BLaER1 (cell line): ENCODE measurements at regions not wholly inside any gene's neighbourhood (a gene's known extent, or its start where the extent isn't known, plus 50 kb on each side); places are given as distances from the start of the nearest gene placed in this dataset.

Source experiments
- H3K27ac ChIP-seq: shearing (Covaris generic); formaldehyde crosslinking; 2 replicates; pipeline ENCODE4 v1.8.1; 2022
- H3K27me3 ChIP-seq: shearing (Covaris generic); formaldehyde crosslinking; 2 replicates; pipeline ENCODE4 v1.8.1; 2022
- H3K36me3 ChIP-seq: shearing (Covaris generic); formaldehyde crosslinking; 2 replicates; pipeline ENCODE4 v1.8.1; 2022
- H3K4me1 ChIP-seq: shearing (Covaris generic); formaldehyde crosslinking; 2 replicates; pipeline ENCODE4 v1.8.1; 2022
- H3K4me2 ChIP-seq: shearing (Covaris generic); formaldehyde crosslinking; 2 replicates; pipeline ENCODE4 v1.8.1; 2022
- H3K4me3 ChIP-seq: shearing (Covaris generic); formaldehyde crosslinking; 2 replicates; pipeline ENCODE4 v1.8.1; 2022
- H3K9ac ChIP-seq: shearing (Covaris generic); formaldehyde crosslinking; 2 replicates; pipeline ENCODE4 v1.8.1; 2022
- H3K9me3 ChIP-seq: shearing (Covaris generic); formaldehyde crosslinking; 2 replicates; pipeline ENCODE4 v1.8.1; 2022
- H4K20me1 ChIP-seq: shearing (Covaris generic); formaldehyde crosslinking; 2 replicates; pipeline ENCODE4 v1.8.1; 2022
- Cebpa-rat ChIP-seq: shearing (Covaris generic); IDR thresholded peaks from 2 replicates; pipeline ENCODE4 v1.8.1; 2022

DNA sequence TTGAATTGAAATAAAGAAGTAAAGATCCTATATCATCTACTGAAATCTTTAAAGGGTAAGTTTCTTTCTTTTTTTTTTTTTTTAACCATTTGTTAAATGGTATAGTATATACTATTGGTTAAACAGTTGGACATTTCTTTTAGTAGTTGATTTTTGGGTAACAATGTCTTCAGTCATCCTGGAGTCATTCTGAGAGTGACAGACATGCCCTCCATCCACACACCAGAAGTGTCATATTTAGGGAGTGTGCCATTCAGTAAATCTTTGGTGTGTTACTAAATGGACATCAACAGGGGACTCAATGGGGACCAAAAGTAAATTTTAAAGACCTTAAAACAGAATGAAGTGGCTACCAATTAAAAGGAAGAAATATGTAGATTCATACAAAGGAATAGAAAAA is 50.8 kb upstream of the SLC39A10 start:
- H3K27me3 ChIP-seq, result no peaks in the 10 kb centered on the region
- no peak overlapping the region for H3K4me2 ChIP-seq
- H3K9me3 ChIP-seq, result no peaks in the 10 kb centered on the region
- H3K36me3 ChIP-seq, result no peaks in the 10 kb centered on the region
- H3K4me1 ChIP-seq, result peaks cover 5% of the 10 kb centered on the region; the same call in 1 of the 2 replicates
- no peak overlapping the region for H3K4me3 ChIP-seq
- H3K27ac ChIP-seq, result no peak overlapping the region
- TF ChIP-seq Cebpa-rat, result no peak
- no peaks in the 10 kb centered on the region for H4K20me1 ChIP-seq
- H3K9ac ChIP-seq, result no peak overlapping the region

DNA sequence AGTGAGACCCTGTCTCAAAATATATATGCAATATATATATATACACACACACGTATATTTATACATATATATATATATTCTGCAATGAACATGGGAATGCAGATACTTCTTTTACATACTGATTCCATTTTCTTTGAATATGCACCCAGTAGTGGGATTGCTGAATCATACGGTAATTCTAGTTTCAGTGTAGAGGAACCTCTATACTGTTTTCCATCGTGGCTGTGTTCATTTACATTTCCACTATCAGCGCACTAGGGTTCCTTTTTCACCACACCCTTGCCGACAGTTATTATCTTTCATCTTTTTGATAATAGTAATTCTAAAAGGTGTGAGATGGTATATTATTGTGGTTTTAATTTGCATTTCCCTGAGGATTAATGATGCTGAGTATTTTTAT is 52.3 kb upstream of the SLC39A10 start:
- Histone ChIP-seq H3K4me2 (no peak overlapping the region), H3K27me3 (no peaks in the 10 kb centered on the region), H3K9me3 (no peaks in the 10 kb centered on the region), H3K4me1 (peaks cover 5% of the 10 kb centered on the region; the same call in 1 of the 2 replicates), H3K27ac (no peak overlapping the region), H3K36me3 (no peaks in the 10 kb centered on the region), H3K9ac (no peak overlapping the region), H3K4me3 (no peak overlapping the region), H4K20me1 (no peaks in the 10 kb centered on the region)
- no peak for TF ChIP-seq Cebpa-rat

DNA sequence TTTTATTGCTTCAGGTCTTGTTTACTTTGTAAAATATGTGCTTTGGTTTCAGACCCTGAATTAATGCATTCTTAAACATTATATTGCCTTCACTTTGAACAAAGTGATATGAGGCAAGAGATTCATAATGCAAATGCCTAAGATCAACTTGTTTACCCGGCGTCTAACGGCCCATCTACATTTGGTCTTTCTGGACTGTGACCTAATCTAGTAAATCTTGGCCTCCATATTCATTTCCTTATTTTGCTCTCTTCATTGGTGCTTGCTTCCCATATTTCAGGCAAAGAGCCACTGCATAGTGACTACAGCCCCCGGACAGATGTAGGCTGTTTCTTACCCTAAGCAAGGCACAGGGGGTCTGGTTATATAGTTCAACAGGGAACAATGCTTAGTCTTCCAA is 53.0 kb upstream of the SLC39A10 start:
- H3K27me3 ChIP-seq, result no peaks in the 10 kb centered on the region
- H3K36me3 ChIP-seq, result no peaks in the 10 kb centered on the region
- no peaks in the 10 kb centered on the region for H4K20me1 ChIP-seq
- no peaks in the 10 kb centered on the region for H3K9me3 ChIP-seq
- no peak overlapping the region for H3K4me2 ChIP-seq
- H3K27ac ChIP-seq, result no peak overlapping the region
- no peak for TF ChIP-seq Cebpa-rat
- no peak overlapping the region for H3K4me3 ChIP-seq
- peaks cover 5% of the 10 kb centered on the region; the same call in 1 of the 2 replicates for H3K4me1 ChIP-seq
- no peak overlapping the region for H3K9ac ChIP-seq

DNA sequence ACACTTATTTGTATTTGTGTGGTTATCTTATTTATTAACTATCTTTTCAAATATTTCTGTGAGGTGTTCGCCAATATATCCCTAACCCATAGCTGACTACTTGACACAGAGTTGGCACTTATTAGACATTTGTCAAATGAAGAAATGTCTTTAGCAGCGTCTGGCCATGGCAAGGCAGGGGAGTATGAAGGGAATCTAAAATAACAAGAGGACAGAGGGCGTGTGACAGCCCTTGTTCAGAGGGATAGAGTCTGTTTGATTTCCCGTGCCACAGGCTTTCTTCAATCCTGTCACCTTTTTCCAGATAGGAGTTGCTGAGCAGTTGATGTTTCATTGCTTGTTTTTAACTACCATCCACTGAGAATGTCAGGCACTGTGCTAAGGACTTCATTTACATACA is 53.6 kb upstream of the SLC39A10 start:
- Histone ChIP-seq H3K9me3 (no peaks in the 10 kb centered on the region), H3K4me3 (no peak overlapping the region), H3K4me1 (peaks cover 5% of the 10 kb centered on the region; the same call in 1 of the 2 replicates), H3K27me3 (no peaks in the 10 kb centered on the region), H3K36me3 (no peaks in the 10 kb centered on the region), H3K27ac (no peak overlapping the region), H4K20me1 (no peaks in the 10 kb centered on the region), H3K9ac (no peak overlapping the region), H3K4me2 (no peak overlapping the region)
- TF ChIP-seq Cebpa-rat, result no peak

DNA sequence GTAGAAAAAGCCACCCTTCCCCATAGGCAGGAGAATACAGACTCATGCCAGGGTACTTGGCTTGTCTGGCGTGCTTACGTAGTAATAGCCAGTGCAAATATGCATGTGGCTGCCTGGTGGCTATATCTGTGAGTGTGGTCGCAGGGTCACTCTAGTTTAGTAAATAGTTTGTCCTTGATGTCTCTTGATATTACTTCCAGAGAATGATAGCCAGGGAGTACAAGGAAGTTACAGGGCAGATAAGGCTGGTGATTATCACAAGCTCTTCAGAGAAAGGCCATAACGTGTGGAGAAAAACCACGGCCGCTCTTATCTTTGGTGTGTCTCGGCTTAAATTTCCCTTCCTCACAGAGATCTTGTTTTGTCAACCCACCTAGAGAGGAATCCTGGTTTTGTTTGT is 54.3 kb upstream of the SLC39A10 start:
- peaks cover 5% of the 10 kb centered on the region; the same call in 1 of the 2 replicates for H3K4me1 ChIP-seq
- H3K36me3 ChIP-seq, result no peaks in the 10 kb centered on the region
- no peak overlapping the region for H3K27ac ChIP-seq
- H3K27me3 ChIP-seq, result no peaks in the 10 kb centered on the region
- peaks cover 4% of the 10 kb centered on the region; the same call in 1 of the 2 replicates for H3K9me3 ChIP-seq
- H3K4me2 ChIP-seq, result no peak overlapping the region
- no peaks in the 10 kb centered on the region for H4K20me1 ChIP-seq
- no peak overlapping the region for H3K4me3 ChIP-seq
- H3K9ac ChIP-seq, result no peak overlapping the region
- TF ChIP-seq Cebpa-rat, result no peak

DNA sequence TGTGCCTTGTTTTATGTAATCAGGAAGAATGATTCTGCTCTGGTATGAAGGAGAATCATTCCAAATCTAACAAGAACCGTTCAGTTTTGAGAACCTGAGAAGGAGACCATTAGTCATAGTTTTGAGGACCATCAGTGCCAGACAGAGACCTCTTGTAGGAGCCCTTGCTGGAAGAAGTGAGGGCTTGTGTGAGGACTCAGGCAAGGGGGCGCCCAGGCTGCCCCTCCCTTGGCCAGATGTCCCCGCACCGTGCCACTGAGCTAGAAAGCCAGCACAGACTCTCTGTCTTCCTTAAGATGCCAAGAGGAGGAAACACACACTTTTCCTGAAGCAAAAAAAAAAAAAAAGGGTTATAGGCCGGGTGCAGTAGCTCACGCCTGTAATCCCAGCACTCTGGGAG is 55.7 kb upstream of the SLC39A10 start:
- no peak for TF ChIP-seq Cebpa-rat
- Histone ChIP-seq H3K4me2 (no peak overlapping the region), H3K4me3 (no peak overlapping the region), H3K9me3 (peaks cover 6% of the 10 kb centered on the region), H3K9ac (no peak overlapping the region), H4K20me1 (no peaks in the 10 kb centered on the region), H3K4me1 (peaks cover 14% of the 10 kb centered on the region), H3K36me3 (no peaks in the 10 kb centered on the region), H3K27ac (no peak overlapping the region), H3K27me3 (no peaks in the 10 kb centered on the region)

DNA sequence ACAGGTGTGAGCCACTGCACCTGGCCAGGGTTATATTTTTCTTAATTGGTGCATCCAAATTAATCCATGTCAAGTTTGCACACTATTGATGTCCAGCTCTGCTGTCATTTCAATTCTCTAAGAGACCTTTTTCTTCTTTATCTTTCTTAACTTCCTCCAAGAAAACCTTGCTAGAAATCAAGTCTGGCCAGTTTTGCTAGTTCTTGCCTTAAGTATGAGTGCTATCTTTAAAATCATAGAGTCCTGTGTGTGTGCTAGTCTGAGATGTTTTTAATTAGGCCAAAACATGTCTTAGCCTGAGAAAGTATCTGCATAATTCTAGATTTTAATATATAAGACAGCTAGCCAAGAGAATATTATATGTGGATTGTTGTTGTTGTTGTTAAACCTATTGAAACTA is 56.2 kb upstream of the SLC39A10 start:
- Histone ChIP-seq H3K4me1 (peaks cover 20% of the 10 kb centered on the region), H3K27ac (no peak overlapping the region), H3K9me3 (peaks cover 12% of the 10 kb centered on the region), H4K20me1 (no peaks in the 10 kb centered on the region), H3K4me2 (no peak overlapping the region), H3K9ac (no peak overlapping the region), H3K36me3 (no peaks in the 10 kb centered on the region), H3K4me3 (no peak overlapping the region), H3K27me3 (no peaks in the 10 kb centered on the region)
- TF ChIP-seq Cebpa-rat, result no peak

DNA sequence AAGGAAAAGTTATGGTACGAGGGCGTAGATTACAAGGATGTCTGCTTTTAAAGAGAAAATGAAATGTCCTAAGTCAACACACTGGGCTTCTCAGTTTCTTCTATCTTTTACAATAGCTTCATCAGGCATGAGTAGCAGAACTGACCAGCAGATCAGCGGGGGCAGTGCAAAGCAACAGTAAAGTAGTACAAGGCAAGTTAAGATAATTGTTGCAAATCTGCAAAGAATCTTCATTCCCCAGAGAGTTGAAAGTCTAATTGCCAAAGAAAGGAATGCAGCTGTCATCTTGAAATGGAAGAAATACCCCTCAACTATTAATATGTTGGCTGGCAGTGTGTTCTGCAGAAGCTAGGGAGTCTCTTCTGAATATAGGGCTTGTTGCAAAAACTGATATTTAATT is 60.2 kb upstream of the SLC39A10 start:
- H3K27ac ChIP-seq, result no peak overlapping the region
- no peak overlapping the region for H3K4me3 ChIP-seq
- H3K27me3 ChIP-seq, result no peaks in the 10 kb centered on the region
- no peaks in the 10 kb centered on the region for H4K20me1 ChIP-seq
- H3K9me3 ChIP-seq, result peaks cover 18% of the 10 kb centered on the region
- H3K4me1 ChIP-seq, result peaks cover 42% of the 10 kb centered on the region
- TF ChIP-seq Cebpa-rat, result no peak
- H3K36me3 ChIP-seq, result no peaks in the 10 kb centered on the region
- H3K4me2 ChIP-seq, result 0 out of 2 replicates have a peak overlapping the region, but pooled peaks have one; percentile 17
- H3K9ac ChIP-seq, result no peak overlapping the region

DNA sequence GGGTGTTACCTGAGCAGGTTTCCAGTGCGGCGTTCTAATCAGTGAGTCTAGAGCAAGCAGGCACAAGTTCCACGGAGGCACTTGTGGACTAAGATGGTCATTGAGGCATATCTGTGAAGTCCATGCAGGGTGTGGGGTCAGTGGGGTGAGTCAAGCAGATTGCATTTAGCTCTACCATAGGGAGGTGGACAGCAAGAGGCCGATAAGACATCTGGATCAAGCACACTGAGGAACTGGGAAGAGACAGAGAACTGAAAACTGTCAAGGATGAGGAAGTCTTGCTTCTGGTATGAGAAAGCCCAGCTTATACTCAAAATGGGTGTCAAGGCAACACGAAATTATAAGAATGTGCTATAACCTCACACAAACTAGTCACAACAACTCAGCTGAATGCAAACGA is 61.2 kb upstream of the SLC39A10 start:
- Histone ChIP-seq H3K9me3 (peaks cover 18% of the 10 kb centered on the region), H4K20me1 (no peaks in the 10 kb centered on the region), H3K36me3 (no peaks in the 10 kb centered on the region), H3K27me3 (no peaks in the 10 kb centered on the region), H3K4me1 (peaks cover 37% of the 10 kb centered on the region), H3K9ac (no peak overlapping the region), H3K4me2 (0 out of 2 replicates have a peak overlapping the region, but pooled peaks have one; percentile 13), H3K27ac (peak overlapping the region; percentile 44; the same call in 1 of the 2 replicates), H3K4me3 (no peak overlapping the region)
- TF ChIP-seq Cebpa-rat, result no peak

DNA sequence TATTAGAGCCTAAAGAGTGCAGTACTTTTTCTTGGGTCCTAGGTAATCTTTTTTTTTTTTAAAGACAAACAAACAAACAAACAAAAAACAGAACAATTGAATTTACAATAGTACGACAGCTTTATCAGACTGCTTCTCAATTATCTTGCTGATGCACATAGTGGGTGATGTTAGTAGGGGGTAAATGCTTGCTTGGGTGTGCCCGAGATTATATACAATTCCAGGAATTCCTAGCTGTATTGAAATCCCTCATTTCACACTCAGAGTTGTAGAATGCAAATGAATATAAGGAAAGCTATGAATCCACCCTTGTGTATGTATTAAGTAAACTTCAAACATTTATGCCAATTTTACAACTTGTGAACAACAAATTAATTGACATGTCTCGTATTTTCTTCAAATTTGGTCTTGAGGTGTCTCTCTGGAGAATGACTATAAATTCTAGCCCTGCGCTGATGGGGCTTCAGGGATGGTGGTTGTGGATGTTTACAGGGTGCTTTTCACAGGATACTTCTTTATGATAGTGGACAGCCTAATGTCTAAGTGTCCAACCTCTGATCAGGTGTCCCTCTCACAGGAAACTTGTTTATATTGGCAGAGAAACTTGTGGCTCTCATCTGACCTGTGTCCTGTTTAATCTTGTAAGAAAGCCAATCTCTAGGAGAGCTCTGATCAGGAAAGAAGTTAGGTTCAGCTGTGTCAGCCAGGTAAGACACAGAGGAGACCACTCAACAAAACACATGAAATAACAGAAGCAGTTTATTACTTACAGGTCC is 61.9 kb upstream of the SLC39A10 start:
- Histone ChIP-seq H3K27ac (peak overlapping the region; percentile 44; the same call in 1 of the 2 replicates), H4K20me1 (no peaks in the 10 kb centered on the region), H3K36me3 (no peaks in the 10 kb centered on the region), H3K27me3 (no peaks in the 10 kb centered on the region), H3K4me2 (peak overlapping the region; percentile 75), H3K9me3 (peaks cover 18% of the 10 kb centered on the region), H3K9ac (no peak overlapping the region), H3K4me1 (peaks cover 37% of the 10 kb centered on the region), H3K4me3 (no peak overlapping the region; the same call in 1 of the 2 replicates)
- no peak for TF ChIP-seq Cebpa-rat
